Hippocampal formation (tissue), 2 donors: ENCODE measurements at regions not wholly inside any gene's neighbourhood (a gene's known extent, or its start where the extent isn't known, plus 50 kb on each side); places are given as distances from the start of the nearest gene placed in this dataset.
"Not testable (repeated sequence)": the region's sequence is repeated elsewhere in the genome, so short reads cannot be mapped to it uniquely, and the experiment has no call there.

Experiments
- DNase-seq, 2 donors: peaks; one replicate each; lab custom pipeline; 2025; lab: John Stamatoyannopoulos, UW

DNA sequence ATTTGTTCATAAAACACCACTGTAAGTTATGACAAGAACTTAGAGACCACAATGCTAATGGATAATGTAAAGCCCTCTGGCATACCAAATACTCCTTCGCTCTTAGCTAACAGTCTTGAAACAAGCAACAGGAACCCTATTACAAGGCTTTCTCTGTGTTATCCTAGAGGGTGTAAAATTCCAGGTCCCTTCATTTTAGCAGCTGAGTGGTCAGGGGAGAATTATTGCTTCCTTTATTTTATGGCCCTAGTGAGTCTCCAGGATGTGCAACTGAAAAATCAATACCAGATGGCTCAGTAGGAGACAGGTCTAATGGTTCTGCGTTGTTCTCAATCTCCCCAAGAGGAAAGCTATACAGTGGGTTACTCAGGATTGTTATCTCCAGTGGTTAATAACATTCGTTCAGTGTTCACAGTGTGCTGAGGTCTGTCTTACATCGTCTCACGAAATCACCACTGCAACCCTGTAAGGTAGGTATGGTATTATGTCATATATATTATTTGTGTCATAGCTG lies 172.7 kb upstream of the CNOT2 start:
- no peak for DNase-seq

DNA sequence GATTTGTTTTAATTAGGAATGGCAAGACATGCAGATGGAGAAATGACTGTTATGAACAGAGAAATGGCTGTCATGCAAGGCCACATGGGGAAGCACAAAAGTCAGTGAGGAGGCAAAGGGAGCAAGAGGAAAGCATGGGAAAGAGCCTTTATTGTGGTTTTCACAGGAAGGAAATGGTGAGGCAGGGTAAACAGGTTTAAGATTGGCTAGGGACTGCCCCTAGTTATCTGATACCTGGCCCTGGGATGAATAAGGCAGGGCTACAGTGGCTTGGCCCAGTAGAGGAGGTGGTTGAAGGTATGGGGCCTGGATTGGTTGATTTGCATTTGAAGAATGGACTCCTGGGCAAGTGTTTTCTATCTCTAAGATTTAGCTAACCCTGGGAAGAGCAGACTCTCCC lies 168.7 kb upstream of the CNOT2 start:
- DNase-seq, result no peak

DNA sequence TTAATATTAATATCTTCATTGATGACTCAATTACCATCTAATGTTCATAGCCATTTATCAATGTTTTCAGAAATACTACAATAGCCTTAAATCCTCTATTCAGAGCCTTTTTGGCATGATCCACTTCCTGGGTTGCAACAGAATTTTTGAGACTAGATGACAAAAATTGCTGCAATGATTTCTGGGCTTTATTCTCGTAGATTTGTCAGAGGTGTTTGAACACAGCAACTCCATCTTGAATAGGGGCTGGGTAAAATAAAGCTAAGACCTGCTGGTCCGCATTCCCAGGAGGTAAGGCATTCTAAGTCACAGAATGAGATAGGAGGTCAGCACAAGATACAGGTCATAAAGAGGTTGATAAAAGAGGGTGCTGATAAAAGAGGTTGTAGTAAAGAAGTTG lies 165.8 kb upstream of the CNOT2 start:
- DNase-seq, result no peak

DNA sequence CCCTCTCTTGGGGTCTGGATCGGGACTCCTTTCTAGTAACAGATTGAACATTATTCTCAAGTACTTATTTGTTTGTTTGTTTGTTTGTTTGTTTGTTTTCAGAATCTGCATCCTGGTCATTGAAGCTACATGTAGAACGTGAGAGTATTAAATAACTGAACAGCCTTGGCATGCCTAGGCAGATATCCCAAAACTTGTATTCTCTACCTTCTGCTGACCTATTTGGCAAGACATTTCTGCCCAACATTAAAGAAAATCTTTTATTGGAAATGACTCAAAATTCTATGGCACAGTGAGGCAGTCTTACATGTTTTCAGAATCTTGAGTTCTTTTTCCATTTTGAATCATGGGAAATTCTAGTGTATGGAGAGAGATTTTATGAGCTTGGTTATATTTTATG lies 165.1 kb upstream of the CNOT2 start:
- DNase-seq, result no peak

DNA sequence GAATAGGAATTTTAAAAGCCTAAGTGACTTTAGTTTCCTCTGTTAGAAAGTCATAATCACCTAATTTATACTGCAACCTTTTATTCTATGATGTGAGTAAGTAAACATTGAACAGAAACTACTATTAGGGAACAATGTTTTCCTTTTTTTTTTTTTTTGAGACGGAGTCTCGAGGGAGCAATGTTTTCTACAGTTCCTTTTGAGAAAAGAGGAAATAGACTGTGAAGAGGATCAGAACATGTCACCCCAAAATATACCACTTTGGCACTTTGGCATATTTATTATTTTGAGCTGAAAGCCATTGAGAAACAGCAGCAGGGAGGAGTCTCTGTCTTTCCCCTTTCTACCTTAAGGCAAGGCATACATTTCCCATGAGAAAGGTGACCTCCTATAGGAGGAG lies 162.7 kb upstream of the CNOT2 start:
- DNase-seq, result peak in 1 of 2 donors; percentile 6

DNA sequence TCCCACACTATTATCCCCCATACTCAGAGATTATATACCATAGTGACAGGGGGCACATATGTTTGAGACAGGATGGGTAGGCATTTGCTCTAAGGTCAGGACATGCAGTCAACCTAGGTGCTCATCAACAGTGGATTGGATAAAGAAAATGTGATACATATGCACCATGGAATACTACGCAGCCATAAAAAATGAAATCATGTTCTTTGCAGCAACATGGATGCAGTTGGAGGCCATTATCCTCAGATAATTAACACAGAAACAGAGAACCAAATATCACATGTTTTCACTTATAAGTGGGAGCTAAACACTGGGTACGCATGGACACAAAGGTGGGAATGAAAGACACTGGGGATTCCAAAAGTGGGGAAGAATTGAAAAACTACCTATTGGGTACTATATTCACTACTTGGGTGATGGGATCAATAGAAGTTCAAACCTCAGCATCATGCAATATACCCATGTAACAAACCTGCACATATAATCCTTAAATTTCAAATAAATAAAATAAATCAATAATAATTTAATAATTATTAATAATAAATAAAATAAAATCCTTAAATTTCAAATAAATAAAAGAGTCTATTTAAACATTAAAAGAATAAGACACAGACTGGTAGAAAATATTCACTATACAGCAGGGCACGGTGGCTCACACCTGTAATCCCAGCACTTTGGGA lies 160.1 kb upstream of the CNOT2 start:
- no peak for DNase-seq

DNA sequence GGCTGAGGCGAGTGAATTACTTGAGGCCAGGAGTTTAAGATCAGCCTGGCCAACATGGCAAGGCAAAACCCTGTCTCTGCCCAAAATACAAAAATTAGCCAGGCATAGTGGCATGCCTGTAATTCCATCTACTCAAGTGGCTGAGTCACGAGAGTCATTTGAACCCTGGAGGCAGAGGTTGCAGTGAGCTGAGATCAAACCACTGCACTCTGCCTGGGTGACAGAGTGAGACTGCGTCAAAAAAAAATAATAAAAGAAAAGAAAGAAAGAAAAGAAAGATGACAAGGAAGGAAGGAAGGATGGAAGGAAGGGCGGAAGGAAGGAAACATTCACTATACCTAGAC lies 159.6 kb upstream of the CNOT2 start:
- no peak for DNase-seq

DNA sequence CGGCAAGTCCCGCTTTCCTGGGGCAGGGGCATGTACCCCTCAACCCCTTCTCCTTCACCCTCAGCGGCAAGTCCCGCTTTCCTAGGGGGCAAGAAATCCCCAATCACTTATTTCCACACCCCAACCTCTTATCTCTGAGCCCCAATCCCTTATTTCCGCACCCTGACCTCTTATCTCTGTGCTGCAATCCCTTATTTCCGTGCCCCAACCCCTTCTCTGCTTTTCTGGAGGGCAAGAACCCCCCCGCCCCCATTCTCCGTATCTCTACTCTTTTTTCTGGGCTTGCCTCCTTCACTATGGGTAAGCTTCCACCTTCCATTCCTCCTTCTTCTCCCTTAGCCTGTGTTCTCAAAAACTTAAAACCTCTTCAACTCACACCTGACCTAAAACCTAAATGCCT lies 156.9 kb upstream of the CNOT2 start:
- DNase-seq, result not testable (repeated sequence)

DNA sequence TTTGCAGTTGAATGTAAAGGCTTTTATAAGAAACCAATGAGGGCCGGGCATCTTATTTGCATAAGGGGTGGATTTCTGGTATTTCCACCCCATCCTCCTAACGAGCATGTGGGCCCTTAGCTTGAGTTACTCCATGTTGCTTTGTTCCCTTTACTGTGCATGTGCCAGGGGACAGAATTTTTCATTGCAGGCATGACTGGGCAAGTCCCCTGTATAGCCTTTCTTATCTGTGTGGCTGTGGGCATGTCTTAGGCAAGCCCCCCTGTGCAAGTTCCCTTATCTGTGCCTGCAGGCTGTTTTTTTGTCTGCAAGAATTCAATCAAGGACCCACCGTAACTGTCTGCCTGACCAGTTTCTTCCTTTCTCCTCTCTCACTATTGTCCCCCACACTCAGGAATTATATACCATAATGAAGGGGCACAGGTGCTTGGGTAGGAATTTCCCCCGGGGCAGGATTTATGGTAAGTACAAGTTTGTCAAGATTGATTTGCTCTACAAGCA lies 152.2 kb upstream of the CNOT2 start:
- no peak for DNase-seq

DNA sequence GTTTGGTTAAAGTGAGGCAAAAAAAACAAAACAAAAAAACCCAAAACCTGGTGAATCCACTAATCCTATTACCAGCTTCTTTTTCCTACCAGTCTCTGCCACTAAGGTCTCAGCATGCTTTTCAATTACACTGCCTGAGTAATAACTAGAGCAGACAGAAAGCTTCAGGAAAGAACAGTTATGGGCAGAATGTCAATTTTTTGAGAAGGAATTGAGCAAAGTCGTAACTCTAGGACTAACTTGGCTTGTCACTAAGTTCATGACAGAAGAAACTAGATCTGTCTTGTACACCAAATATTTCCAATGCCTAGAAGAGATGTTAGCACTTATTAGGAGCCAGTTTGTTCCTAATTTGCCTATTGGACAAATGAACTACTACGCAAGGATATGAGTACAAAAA lies 148.8 kb upstream of the CNOT2 start:
- no peak for DNase-seq

DNA sequence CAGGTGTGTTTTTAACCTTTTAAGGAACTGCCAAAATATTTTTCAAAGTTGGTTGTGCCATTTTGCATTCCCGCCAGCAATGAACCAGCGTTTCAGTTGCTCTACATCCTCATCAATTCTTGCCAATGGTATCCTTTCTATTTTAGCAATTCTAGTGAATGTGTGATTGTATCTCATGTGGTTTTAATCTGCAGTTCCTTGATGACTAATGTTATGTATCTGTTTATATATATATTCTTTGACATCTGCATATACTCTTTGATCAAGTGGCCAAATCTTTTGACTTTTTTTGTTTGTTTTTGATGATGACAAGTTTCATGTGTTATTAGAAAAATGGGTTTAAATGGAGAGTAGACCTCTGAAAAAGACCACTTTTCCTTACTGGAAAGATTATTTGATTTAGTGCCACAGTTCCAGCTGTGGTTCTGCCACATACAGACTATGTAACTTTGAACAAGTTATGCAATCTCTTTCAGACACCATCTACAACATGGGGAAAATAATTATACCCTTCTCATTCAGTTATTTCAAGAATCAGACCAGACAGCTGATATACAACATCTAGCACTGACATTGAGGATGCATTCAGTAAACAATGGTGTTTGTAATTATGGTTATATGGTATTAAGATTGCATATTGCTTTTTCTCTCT lies 146.3 kb upstream of the CNOT2 start:
- no peak for DNase-seq

DNA sequence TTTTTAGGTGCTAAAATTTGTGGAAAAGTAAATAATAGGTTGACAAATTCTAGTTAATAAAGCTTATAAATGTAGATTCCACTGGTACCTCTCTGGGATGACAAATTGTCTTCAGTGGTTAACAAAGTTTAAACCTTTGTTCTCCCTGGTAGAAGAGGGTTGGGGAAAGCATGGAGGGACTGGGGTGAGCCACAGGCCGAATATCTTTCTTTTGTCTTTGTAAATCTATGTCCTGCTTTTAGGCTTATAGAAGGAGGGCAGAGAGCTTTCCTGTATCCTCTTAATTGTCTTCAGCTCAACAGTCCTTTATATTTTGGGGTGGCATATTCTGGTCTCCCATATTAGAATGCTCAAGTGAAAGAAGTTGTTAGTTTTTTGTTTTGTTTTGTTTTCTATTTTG lies 142.2 kb upstream of the CNOT2 start:
- no peak for DNase-seq

DNA sequence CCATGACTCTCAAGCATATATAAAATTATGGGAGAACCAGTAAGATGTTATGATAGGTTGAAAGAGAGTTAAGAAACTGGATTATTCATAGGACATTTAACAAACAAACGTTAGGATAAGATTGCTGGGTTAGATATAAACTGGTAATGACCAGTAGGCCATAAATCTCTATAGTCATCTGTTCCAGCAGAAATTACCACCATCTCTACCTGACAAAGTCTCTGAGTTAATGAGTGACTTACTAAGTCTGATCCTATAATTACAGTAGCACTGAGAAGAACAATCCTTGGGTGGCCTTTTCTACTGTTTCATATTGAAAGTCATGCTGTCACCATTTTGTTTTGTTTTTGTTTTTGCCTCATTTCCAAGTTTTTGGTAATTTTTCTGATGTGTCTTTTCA lies 136.9 kb upstream of the CNOT2 start:
- DNase-seq, result no peak

DNA sequence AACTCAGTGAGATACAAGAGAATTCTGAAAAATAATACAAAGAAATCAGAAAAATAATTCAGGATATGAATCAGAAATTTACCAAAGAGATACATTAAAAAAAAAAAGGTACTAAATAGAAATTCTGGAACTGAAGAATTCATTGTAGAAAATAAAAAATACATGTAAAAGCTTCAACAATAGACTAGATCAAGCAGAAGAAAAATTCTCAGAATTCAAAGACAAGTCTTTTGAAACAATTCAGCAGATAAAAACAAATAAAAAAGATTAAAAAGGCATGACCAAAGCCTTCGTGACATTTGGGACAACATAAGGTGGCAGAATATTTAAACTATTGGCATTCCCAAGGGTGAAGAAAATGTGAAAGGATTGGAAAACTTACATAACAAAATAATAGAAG lies 133.1 kb upstream of the CNOT2 start:
- DNase-seq, result no peak

DNA sequence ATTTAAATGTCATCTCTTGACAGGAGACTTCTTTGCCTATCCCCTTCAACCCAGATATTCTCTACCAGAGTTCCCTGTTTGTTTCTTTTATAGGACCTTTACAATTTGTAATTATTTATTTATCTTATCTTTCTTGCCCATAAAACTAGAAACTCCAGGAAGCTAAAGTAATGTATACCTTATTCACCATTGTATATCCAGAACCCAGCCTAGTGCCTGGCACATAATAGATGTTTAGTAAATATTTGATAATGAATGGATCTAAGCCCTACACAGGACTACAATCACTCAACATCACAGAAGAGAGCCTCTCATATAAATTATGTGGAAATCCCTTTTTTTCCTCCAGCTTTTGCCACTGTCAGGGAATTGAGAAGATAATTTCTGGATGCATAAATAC lies 125.6 kb upstream of the CNOT2 start:
- DNase-seq, result no peak

DNA sequence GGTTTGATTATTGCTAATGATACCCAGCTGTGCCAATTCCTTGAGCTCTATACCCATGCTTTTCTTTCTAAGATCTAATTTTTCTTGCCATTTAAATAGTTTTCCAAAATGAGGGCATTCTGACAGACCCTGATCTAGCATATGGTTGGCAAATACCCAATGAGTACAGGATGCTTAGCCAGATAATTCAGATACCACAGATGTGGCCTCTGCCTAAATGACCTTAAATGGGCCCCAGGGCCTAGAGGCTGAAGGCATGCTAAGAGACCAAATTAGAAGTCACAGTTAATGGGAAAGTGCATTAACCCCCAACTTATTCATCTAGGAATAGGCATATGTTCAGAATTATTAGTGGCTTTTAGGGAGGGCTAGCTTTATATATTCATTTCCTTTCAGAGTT lies 122.3 kb upstream of the CNOT2 start:
- DNase-seq, result no peak

DNA sequence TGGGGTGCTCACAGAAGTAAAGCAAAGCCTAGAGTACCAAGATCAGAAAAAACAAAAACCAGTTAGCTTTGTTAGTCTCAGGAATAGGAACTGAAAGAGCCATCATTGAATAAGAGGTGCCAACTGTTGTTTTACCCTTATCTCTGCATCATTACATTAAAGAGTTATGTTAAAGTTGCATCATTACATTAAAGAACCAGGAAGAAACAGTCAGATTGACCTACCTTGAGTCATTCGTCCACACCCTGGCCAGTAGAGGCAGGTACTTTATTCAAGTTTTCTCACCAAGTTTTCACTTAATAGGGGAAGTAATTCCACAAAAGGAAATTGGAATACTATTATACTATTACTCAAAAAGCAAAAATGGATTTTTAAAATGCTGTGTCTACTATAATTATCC lies 121.7 kb upstream of the CNOT2 start:
- DNase-seq, result no peak

DNA sequence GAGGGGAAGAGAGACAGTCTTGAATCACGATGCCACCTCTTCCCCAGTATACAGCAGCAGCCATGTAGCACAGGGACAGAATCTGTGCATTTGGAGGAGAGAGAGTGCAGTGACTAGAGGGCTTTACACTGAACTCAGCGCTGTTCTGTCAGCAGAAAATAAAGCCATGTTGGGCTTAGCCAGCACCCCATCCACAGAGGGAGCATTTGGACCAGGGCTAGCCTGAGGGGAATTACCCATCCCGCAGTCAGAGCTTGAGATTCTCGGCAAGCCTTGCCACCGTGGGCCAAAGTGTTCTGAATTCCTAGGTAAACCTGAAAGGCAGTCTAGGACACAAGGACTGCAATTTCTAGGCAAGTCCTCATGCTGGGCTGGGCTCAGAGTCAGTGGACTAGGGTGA lies 120.4 kb upstream of the CNOT2 start:
- no peak for DNase-seq

DNA sequence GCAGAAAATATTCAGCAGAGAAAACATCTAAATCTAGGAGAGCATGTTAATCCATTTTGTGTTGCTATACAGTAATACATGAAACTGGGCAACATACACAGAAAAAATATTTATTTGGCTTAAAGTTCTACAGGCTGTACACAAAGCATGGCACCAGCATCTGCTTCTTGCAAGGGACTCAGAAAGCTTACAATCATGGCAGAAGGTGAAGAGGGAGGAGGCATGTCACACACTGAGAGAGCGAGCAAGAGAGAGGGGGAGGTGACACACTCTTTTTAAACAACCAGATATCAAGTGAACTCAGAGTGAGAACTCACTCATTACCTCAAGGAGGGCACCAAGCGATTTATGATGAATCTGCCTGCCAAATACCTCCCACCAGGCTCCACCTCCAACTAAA lies 94.2 kb upstream of the CNOT2 start:
- DNase-seq, result no peak

DNA sequence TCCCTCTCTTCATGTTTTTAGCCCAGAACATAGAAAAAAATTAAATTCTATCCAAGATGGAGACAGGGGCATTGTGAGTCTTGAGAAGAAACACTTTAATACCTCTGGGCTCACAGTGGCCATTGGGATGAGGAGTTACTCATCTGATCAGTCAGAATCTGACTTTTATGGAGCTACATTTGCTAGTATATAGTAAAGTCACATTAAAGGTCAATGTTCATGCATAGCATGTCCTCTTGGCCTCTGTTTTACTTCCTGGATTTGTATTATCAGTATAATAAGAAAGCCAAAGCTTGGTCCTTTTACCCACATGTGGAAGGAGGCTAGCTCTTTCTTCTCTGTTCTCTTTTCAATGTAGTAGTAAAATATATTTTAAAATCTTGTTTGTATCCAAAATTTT lies 93.6 kb upstream of the CNOT2 start:
- DNase-seq, result no peak

DNA sequence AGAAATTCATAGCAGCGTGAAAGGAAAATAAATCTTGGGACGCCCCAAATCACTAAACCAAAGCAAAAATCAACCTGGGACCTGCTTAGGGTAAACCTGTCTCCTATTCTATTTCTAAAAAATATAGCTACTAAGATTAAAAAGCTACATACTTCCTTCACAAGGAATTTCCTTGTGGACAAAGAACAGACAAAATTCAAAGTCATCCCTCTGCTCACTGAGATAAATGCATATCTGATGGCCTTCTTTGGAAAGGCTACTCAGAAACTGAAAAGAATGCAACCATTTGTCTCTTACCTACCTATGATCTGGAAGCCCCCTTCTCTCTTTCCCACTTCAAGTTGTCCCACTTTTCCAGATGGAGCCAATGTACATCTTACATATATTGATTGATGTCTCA lies 93.0 kb upstream of the CNOT2 start:
- no peak for DNase-seq

DNA sequence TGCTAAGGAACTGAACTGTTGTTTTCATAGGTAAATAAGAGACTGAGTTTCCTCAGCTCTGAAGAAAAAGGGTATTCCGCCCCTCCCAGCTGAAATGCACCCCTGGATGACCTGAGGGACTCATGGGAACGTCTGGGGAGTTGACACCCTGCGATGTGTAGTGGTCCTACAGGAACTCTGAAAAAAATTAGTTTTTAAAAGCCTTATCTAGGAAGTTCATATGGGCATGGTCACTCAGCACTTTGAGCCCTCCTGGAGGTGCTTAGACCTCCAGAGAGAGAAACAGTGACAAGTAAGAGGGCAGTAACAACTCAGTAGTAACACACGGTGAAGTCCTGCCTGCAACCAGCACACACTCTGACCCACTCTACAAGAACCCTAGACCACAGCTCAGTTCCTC lies 91.2 kb upstream of the CNOT2 start:
- DNase-seq, result no peak

DNA sequence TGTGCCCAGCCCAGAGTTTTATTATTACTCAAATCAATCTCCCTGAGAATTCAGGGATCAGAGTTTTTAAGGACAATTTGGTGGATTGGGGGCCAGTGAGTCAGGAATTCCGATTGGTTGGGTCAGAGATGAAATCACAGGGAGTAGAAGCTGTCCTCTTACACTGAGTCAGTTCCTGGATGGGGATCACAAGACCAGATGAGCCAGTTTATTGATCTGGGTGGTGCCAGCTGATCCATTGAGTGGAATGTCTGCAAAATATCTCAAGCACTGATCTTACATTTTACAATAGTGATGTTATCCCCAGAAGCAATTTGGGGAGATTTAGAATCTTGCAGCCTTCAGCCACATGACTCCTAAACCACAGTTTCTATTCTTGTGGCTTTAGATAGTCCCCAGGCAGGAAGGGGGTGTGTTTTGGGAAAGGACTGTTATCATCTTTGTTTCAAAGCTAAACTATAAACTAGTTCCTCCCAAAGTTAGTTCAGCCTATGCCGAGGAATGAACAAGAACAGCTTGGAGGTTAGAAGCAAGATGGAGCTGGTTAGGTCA lies 89.1 kb upstream of the CNOT2 start:
- no peak for DNase-seq
